Esophagus squamous epithelium (tissue), 5 donors: ENCODE measurements at regions not wholly inside any gene's neighbourhood (a gene's known extent, or its start where the extent isn't known, plus 50 kb on each side); places are given as distances from the start of the nearest gene placed in this dataset.

Experiments
- DNase-seq: peaks from one replicate; lab custom pipeline; 2025; lab: John Stamatoyannopoulos, UW
- H3K27ac ChIP-seq, 4 donors: fragments of 200-600 bp; sonication (generic); one replicate each; pipeline ENCODE4 v1.5.1; 2016 to 2019; ENCODE audit warnings: mild to moderate bottlenecking in 1 of 4
- H3K27me3 ChIP-seq, 4 donors: fragments of 200-600 bp; sonication (generic); 1 replicate in 3 of 4; 2 replicates in 1 of 4; pipeline versions ENCODE4 v1.5.1 to v1.6.0; 2017 to 2021; ENCODE audit warnings: antibody characterized with exemption in 1 of 4
- H3K36me3 ChIP-seq, 3 donors: fragments of 200-600 bp; sonication (generic); one replicate each; pipeline ENCODE4 v1.5.1; 2016 to 2019
- H3K4me1 ChIP-seq, 3 donors: fragments of 200-600 bp; sonication (generic); one replicate each; pipeline ENCODE4 v1.5.1; 2017 to 2019
- H3K4me3 ChIP-seq, 4 donors: fragments of 200-600 bp; sonication (generic); 1 replicate in 3 of 4; 2 replicates in 1 of 4; pipeline ENCODE4 v1.5.1; 2016 to 2019; ENCODE audit warnings: mild to moderate bottlenecking in 2 of 4, moderate library complexity in 1 of 4
- H3K9me3 ChIP-seq, 3 donors: fragments of 200-600 bp; sonication (generic); one replicate each; pipeline ENCODE4 v1.5.1; 2016 to 2019
- POLR2A ChIP-seq, 4 donors: fragments of 450-650 bp; IDR thresholded peaks; one replicate each; pipeline ENCODE4 v1.6.1; 2017; ENCODE audit warnings: antibody characterized with exemption in 4 of 4, mild to moderate bottlenecking in 4 of 4, moderate library complexity in 3 of 4
- WGBS, 2 donors: methylation state at CpG; one replicate each; pipeline ENCODE4 v1.1.5; 2018; 5-methylcytosine and 5-hydroxymethylcytosine counted together
- intact Hi-C: fragments of 100-400 bp; cut with DNase I; formaldehyde crosslinking; loops from one replicate; pipeline ENCODE4 v1.15.0; 2022
- TF ChIP-seq, protein P1 (sequence below), 6 experiments: fragments of 450-650 bp in 4 of 6; fragments of 200-600 bp in 2 of 6; sonication (generic) in 2 of 6; IDR thresholded peaks; one replicate each; pipeline ENCODE4 v1.5.1; 2016 to 2019; ENCODE audit warnings: antibody characterized with exemption in 6 of 6, mild to moderate bottlenecking in 4 of 6, moderate library complexity in 4 of 6
- donor health status: DM: yes; HTN: yes; CAD: no.

DNA sequence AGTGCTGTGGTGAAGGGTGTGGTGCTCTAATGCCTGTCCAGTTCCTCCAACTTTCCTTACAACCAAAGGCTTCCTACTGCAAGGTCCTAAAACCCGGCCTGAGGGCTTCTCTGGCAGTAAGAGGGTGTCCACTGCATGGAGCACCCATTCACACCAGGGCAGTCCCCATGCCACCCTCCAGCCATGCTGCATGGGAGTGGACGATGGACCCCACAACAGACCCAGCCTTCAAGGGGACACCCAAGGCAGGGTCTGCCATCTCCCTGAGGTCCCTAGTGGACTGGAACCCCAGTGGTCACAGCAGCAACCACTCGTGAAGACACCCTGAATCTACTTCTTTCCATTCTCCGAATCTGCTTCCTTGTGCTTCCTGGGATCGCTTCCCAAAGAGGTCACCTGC, 117.6 kb upstream of the SOX1 start:
- TF ChIP-seq, protein P1, sequence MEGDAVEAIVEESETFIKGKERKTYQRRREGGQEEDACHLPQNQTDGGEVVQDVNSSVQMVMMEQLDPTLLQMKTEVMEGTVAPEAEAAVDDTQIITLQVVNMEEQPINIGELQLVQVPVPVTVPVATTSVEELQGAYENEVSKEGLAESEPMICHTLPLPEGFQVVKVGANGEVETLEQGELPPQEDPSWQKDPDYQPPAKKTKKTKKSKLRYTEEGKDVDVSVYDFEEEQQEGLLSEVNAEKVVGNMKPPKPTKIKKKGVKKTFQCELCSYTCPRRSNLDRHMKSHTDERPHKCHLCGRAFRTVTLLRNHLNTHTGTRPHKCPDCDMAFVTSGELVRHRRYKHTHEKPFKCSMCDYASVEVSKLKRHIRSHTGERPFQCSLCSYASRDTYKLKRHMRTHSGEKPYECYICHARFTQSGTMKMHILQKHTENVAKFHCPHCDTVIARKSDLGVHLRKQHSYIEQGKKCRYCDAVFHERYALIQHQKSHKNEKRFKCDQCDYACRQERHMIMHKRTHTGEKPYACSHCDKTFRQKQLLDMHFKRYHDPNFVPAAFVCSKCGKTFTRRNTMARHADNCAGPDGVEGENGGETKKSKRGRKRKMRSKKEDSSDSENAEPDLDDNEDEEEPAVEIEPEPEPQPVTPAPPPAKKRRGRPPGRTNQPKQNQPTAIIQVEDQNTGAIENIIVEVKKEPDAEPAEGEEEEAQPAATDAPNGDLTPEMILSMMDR (IDR thresholded peaks at IDR 0.05), result no peak
- TF ChIP-seq POLR2A (IDR thresholded peaks at IDR 0.05), result no peak
- Histone ChIP-seq H3K4me3 (no peak overlapping the region), H3K9me3 (peaks cover 0 to 17% (median 5%) of the 10 kb centered on the region in 3 donors), H3K36me3 (no peaks in the 10 kb centered on the region), H3K4me1 (no peaks in the 10 kb centered on the region), H3K27me3 (peaks cover 0 to 23% (median 0%) of the 10 kb centered on the region in 4 donors), H3K27ac (no peak overlapping the region)
- 50 to 93% methylated on average over 1 to 3 of the region's 5 CpGs for WGBS, 2 donors
- no peak for DNase-seq
- intact Hi-C loops, result no loop called here

DNA sequence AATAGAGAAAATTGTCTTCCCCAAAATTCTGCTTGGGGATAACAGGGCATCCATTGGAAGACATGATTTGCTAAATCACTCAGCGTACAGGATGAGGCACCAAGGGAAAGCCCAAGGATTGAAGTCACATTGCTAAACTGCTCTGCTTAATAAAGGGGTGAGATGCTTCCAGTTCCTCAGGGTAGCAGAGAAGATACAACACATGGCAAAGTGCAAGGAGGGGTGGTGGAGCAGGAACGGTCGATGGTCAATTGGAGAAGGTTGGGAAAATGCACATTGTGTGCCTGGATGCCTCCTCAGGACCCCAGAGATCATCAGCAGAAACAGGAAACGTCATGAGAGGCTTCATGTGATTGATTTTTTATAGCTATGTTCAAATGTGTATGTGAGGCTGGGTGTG, 116.3 kb upstream of the SOX1 start:
- no peak for DNase-seq
- Histone ChIP-seq H3K36me3 (no peaks in the 10 kb centered on the region), H3K9me3 (peaks cover 0 to 17% (median 5%) of the 10 kb centered on the region in 3 donors), H3K4me3 (no peak overlapping the region), H3K27ac (no peak overlapping the region), H3K27me3 (peaks cover 0 to 37% (median 0%) of the 10 kb centered on the region in 4 donors), H3K4me1 (no peaks in the 10 kb centered on the region)
- intact Hi-C loops, result no loop called here
- TF ChIP-seq, protein P1 (IDR thresholded peaks at IDR 0.05), result no peak
- no peak for TF ChIP-seq POLR2A (IDR thresholded peaks at IDR 0.05)
- 69 to 72% methylated on average over 4 of the region's 4 CpGs for WGBS, 2 donors

DNA sequence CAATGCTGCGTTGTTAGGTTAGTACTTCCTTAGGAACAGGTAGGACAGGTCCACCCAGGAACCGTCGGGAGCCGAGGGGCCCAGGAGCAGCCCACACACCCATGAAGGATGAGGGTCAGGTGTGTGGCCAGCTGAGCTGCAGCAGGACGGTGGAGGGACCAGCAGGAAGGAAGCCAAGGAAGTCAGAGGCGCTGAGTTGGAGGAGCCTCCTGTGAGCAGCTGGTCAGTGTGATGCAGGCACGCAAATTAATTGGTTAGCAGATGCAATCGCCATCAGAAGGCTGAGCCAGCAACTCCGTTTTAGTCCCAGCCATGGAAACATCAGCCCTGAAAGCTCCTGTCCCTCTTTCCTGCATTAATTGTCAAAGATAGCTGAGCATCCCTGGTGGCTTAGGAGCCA, 114.9 kb upstream of the SOX1 start:
- Histone ChIP-seq H3K27ac (no peak overlapping the region), H3K4me1 (no peaks in the 10 kb centered on the region), H3K27me3 (peaks cover 0 to 44% (median 0%) of the 10 kb centered on the region in 4 donors), H3K9me3 (peaks cover 0 to 17% (median 5%) of the 10 kb centered on the region in 3 donors), H3K36me3 (no peaks in the 10 kb centered on the region), H3K4me3 (no peak overlapping the region)
- no peak for TF ChIP-seq POLR2A (IDR thresholded peaks at IDR 0.05)
- DNase-seq, result no peak
- WGBS, 2 donors, result 33 to 82% methylated on average over 3 to 5 of the region's 9 CpGs
- intact Hi-C loops, result no loop called here

GRCh38 chr13:111952814-111953213, 114.1 kb upstream of the SOX1 start:
- Histone ChIP-seq H3K27me3 (peaks cover 0 to 45% (median 0%) of the 10 kb centered on the region in 4 donors), H3K27ac (no peak overlapping the region), H3K4me3 (no peak overlapping the region), H3K9me3 (peaks cover 0 to 17% (median 5%) of the 10 kb centered on the region in 3 donors), H3K4me1 (no peaks in the 10 kb centered on the region), H3K36me3 (no peaks in the 10 kb centered on the region)
- WGBS, 2 donors, result 71% methylated on average over 6 to 8 of the region's 8 CpGs
- no peak for DNase-seq
- TF ChIP-seq, protein P1 (IDR thresholded peaks at IDR 0.05), result no peak
- no peak for TF ChIP-seq POLR2A (IDR thresholded peaks at IDR 0.05)
- intact Hi-C loops, result no loop called here

DNA sequence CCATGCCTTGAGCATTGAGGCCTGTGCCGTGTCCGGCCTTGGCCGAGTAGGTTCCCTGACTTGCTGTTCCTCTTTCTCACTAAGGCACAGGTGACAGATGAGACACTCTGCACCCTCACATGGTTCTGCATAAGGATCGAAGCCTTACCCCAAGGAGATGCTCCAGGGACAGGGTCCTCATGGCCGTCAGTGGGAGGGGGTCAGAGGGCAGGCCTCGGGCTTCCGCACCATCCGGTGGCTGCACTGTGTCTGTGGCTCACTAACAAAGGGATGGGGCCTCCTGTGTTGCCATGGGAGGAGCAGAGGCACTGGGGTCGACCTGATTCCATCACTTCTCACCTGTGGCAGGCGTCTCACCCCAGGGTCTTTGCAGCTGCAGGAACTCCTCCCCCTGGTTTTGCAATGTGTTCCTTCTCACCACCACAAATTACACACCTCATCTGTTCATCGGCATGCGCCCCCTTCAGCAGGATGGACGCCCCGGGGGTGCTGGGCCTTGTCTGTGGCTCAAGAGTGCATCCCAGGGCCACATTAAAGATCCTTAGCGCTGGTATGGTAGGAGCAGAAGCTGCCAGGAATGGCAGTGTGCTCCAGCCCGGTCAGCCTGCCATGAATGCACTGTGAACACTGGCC, 113.3 kb upstream of the SOX1 start:
- TF ChIP-seq, protein P1 (IDR thresholded peaks at IDR 0.05), result no peak
- TF ChIP-seq POLR2A (IDR thresholded peaks at IDR 0.05), result no peak
- Histone ChIP-seq H3K27ac (no peak overlapping the region), H3K36me3 (no peaks in the 10 kb centered on the region), H3K4me1 (no peaks in the 10 kb centered on the region), H3K9me3 (peaks cover 0 to 17% (median 5%) of the 10 kb centered on the region in 3 donors), H3K4me3 (no peak overlapping the region), H3K27me3 (peaks cover 0 to 45% (median 0%) of the 10 kb centered on the region in 4 donors)
- no peak for DNase-seq
- WGBS, 2 donors, result 76 to 91% methylated on average over 4 to 13 of the region's 16 CpGs
- intact Hi-C loops, result no loop called here
